AG09319 (cell line): ENCODE measurements at regions not wholly inside any gene's neighbourhood (a gene's known extent, or its start where the extent isn't known, plus 50 kb on each side); places are given as distances from the start of the nearest gene placed in this dataset.

Source experiments
- DNase-seq: peaks from one replicate; pipeline ENCODE4 v3.0.0-alpha.2; 2010; ENCODE audit warnings: low read depth; ENCODE audit errors: extremely low read depth
- TF ChIP-seq, protein P1 (sequence below): IDR thresholded peaks from 2 replicates; pipeline ENCODE4 v1.5.1; 2011; ENCODE audit warnings: low read depth, mild to moderate bottlenecking, inconsistent platforms, low read length, moderate library complexity

DNA sequence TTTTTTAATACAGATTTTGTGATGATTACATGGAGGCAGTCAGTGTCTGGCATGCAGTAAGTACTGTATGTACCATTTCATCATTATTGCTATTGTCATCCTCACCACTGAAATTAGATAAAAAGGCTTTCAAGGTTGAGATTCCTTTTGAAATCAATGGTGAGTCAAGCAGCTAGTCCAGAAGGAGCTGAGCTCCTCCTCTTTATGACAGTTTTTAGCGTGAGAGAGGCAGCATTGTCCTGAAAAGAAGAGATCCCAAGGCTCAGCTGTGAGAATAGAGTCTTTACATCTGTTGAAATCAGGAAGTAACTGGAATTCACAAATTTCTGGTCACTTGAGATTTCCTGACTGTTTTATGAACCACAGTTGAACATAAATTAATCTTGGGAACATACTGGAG is 161.9 kb downstream of the PAX1 start:
- TF ChIP-seq, protein P1, sequence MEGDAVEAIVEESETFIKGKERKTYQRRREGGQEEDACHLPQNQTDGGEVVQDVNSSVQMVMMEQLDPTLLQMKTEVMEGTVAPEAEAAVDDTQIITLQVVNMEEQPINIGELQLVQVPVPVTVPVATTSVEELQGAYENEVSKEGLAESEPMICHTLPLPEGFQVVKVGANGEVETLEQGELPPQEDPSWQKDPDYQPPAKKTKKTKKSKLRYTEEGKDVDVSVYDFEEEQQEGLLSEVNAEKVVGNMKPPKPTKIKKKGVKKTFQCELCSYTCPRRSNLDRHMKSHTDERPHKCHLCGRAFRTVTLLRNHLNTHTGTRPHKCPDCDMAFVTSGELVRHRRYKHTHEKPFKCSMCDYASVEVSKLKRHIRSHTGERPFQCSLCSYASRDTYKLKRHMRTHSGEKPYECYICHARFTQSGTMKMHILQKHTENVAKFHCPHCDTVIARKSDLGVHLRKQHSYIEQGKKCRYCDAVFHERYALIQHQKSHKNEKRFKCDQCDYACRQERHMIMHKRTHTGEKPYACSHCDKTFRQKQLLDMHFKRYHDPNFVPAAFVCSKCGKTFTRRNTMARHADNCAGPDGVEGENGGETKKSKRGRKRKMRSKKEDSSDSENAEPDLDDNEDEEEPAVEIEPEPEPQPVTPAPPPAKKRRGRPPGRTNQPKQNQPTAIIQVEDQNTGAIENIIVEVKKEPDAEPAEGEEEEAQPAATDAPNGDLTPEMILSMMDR = no peak
- no peak for DNase-seq

DNA sequence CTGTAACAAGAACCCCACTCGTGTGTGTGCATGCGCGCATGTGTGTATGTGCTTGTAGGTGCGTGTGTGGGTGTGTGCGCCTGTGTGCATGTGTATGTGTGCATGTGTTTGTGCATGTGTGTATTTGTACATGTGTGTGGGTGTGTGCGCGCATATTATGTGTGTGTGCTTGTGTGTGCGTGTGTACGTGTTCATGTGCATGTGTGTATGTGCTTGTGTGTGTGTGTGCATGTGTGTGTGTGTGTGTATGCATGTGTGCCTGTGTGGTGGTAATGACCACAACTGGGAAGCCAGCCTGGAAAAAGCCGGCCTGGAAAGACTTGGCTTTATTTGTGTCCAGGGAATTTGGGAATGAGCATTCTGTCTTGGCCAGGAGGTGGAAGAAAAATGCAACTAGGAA is 157.5 kb downstream of the PAX1 start:
- TF ChIP-seq, protein P1 = no peak
- DNase-seq = no peak

DNA sequence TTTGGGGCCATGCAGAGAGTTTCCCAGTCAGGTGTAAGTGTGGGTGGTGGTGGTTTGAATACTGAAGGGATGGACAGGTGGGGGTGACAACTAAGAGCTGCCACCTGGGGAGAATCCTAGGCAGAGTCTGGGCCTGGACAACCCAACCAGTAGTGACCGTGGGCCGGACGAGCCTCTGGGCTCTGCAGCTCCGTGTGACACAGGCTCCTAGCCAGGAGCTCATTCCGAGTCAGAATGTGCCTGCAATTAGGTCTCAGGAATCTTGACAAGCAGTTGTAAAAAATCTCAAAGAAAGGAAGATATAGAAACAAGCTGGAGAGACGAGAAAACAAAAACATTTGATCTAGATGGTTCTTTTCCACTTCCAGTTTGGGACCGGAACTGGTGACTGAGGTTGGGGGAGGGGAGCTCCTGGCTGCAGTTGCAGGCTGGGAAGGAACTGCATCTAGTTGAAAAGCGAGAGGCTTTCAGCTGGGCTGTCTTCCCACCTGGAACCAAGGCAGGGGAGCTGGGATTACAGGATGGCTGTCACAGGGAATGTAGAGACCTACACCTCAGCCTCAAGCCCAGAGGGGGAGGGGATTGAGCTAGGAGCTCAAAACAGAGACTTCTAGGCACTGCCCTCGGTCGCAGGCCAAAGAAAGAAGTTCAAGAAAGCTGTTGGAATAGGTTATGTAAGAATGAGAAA is 156.9 kb downstream of the PAX1 start:
- DNase-seq = no peak
- TF ChIP-seq, protein P1 = no peak

DNA sequence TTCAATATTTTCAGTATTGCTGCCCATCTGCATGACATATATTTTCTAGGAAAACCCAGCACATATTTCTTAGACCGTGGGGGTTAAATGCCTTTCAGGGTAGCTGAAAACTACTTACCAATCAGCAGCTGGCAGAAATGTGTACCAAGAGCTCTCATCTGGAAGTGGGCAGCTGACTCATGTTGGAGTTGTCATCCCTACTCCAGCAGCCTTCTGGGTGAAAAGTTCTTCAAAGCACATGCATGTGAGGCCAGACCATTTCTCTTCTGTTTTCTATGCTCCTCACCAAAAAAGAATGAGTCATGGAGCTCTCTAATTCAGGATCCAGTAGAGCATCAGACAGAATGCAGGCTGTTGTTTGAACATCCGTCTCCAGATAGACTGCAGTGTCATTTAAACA is 135.5 kb downstream of the PAX1 start:
- TF ChIP-seq, protein P1 = no peak
- no peak for DNase-seq

DNA sequence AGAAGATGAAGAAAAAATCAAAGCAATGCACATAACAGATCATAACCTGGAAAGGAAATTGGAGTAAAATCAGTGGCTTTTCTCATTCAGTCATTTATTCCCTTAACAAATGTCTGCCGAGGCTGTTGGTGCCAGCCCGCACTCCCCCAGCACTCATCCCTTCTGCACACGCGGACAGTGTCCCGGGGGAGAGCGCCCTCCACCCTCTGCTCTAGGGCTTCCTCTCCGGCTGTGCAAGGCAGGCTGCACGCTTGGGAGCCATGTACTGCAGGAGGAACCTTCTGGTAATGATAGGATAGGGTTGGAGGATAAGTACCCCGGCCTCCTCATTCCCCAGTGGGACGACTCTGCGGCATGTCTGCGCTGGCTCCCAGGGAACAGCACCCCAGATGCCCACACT is 134.5 kb downstream of the PAX1 start:
- no peak for DNase-seq
- TF ChIP-seq, protein P1 = no peak

DNA sequence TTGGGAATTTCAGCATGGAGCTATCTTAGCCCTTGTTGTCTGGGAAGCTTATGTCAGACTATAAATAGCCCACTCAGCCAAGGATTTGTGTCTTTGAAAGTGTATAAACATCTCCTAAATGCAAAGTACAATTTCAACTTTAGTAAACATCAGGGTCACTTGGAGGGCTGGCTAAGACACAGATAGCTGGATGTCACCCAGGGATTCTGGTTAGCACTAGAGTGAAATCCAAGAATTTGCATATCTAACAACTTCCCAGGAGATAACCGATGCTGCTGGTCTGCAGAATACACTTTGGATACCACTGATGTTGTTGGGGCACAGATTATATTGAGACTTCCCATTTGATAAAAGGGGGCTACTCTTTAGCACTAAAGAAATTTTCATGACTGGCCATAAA is 130.9 kb downstream of the PAX1 start:
- TF ChIP-seq, protein P1 = no peak
- no peak for DNase-seq

DNA sequence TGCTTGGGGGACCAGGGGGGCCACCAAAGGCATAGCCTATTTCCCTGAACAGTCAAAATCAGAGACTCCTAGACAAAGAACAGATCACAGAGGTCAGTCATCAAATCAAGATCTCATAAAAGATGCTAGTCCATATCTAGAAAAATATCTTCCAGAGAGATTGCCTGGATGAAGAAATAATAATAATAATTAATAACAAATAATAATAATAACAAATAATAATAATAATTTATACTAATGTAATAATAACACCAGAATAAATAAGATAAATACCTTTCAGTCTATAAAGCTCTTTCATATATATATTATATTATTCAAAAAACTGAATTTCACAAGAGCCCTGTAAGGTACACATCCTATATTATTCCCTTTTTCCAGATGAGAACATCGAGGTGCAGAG is 129.6 kb downstream of the PAX1 start:
- TF ChIP-seq, protein P1 = no peak
- DNase-seq = no peak
